ENCODE measurements at regions not wholly inside any gene's neighbourhood (a gene's known extent, or its start where the extent isn't known, plus 50 kb on each side); places are given as distances from the start of the nearest gene placed in this dataset.
"Not testable (repeated sequence)": the region's sequence is repeated elsewhere in the genome, so short reads cannot be mapped to it uniquely, and the experiment has no call there.

GRCh38 chr5:1576851-1577250, 53.1 kb upstream of the LPCAT1 start:
- not testable (repeated sequence) for H3K27ac ChIP-seq (ENCODE audit: low read depth, low read length); H3K4me3 ChIP-seq (ENCODE audit: low read depth in 1 of 5, low read length in 5 of 5); H3K27me3 ChIP-seq (ENCODE audit: control insufficient read depth in 5 of 5, insufficient read depth in 4 of 5, low read length in 5 of 5); H3K9ac ChIP-seq (ENCODE audit: low read length in 5 of 5); H3K9me3 ChIP-seq (ENCODE audit: control insufficient read depth in 5 of 5, low read length in 5 of 5); H3K4me1 ChIP-seq (ENCODE audit: control insufficient read depth in 5 of 5, insufficient read depth in 5 of 5, low read length in 5 of 5)
- H3K36me3 ChIP-seq (ENCODE audit: control insufficient read depth in 5 of 5, insufficient read depth in 5 of 5, low read length in 5 of 5): peaks cover 0 to 13% (median 7%) of the 10 kb centered on the region in 5 donors

- not testable (repeated sequence) for H3K4me1 ChIP-seq (ENCODE audit: control insufficient read depth in 5 of 5, insufficient read depth in 5 of 5, low read length in 5 of 5); H3K27ac ChIP-seq (ENCODE audit: low read depth, low read length); H3K9ac ChIP-seq (ENCODE audit: low read length in 5 of 5); H3K27me3 ChIP-seq (ENCODE audit: control insufficient read depth in 5 of 5, insufficient read depth in 4 of 5, low read length in 5 of 5); H3K9me3 ChIP-seq (ENCODE audit: control insufficient read depth in 5 of 5, low read length in 5 of 5); H3K4me3 ChIP-seq (ENCODE audit: low read depth in 1 of 5, low read length in 5 of 5)
- peaks cover 0 to 13% (median 7%) of the 10 kb centered on the region in 5 donors for H3K36me3 ChIP-seq (ENCODE audit: control insufficient read depth in 5 of 5, insufficient read depth in 5 of 5, low read length in 5 of 5)
Measured at GRCh38 chr5:1575991-1576714, 52.4 kb upstream of the LPCAT1 start.

GRCh38 chr5:1575491-1575890, 51.7 kb upstream of the LPCAT1 start:
- H3K4me3 ChIP-seq (ENCODE audit: low read depth in 1 of 5, low read length in 5 of 5); H3K27me3 ChIP-seq (ENCODE audit: control insufficient read depth in 5 of 5, insufficient read depth in 4 of 5, low read length in 5 of 5); H3K4me1 ChIP-seq (ENCODE audit: control insufficient read depth in 5 of 5, insufficient read depth in 5 of 5, low read length in 5 of 5); H3K27ac ChIP-seq (ENCODE audit: low read depth, low read length); H3K9ac ChIP-seq (ENCODE audit: low read length in 5 of 5); H3K9me3 ChIP-seq (ENCODE audit: control insufficient read depth in 5 of 5, low read length in 5 of 5): not testable (repeated sequence)
- peaks cover 0 to 13% (median 7%) of the 10 kb centered on the region in 5 donors for H3K36me3 ChIP-seq (ENCODE audit: control insufficient read depth in 5 of 5, insufficient read depth in 5 of 5, low read length in 5 of 5)

GRCh38 chr5:1574023-1574318, 50.2 kb upstream of the LPCAT1 start:
- H3K9me3 ChIP-seq (ENCODE audit: control insufficient read depth in 5 of 5, low read length in 5 of 5); H3K9ac ChIP-seq (ENCODE audit: low read length in 5 of 5); H3K27ac ChIP-seq (ENCODE audit: low read depth, low read length); H3K4me1 ChIP-seq (ENCODE audit: control insufficient read depth in 5 of 5, insufficient read depth in 5 of 5, low read length in 5 of 5); H3K27me3 ChIP-seq (ENCODE audit: control insufficient read depth in 5 of 5, insufficient read depth in 4 of 5, low read length in 5 of 5); H3K4me3 ChIP-seq (ENCODE audit: low read depth in 1 of 5, low read length in 5 of 5): not testable (repeated sequence)
- H3K36me3 ChIP-seq (ENCODE audit: control insufficient read depth in 5 of 5, insufficient read depth in 5 of 5, low read length in 5 of 5): peaks cover 0 to 11% (median 7%) of the 10 kb centered on the region in 5 donors

- H3K4me1 ChIP-seq (ENCODE audit: control insufficient read depth in 5 of 5, insufficient read depth in 5 of 5, low read length in 5 of 5); H3K9ac ChIP-seq (ENCODE audit: low read length in 5 of 5); H3K9me3 ChIP-seq (ENCODE audit: control insufficient read depth in 5 of 5, low read length in 5 of 5); H3K4me3 ChIP-seq (ENCODE audit: low read depth in 1 of 5, low read length in 5 of 5); H3K27me3 ChIP-seq (ENCODE audit: control insufficient read depth in 5 of 5, insufficient read depth in 4 of 5, low read length in 5 of 5); H3K27ac ChIP-seq (ENCODE audit: low read depth, low read length): not testable (repeated sequence)
- peaks cover 0 to 11% (median 7%) of the 10 kb centered on the region in 5 donors for H3K36me3 ChIP-seq (ENCODE audit: control insufficient read depth in 5 of 5, insufficient read depth in 5 of 5, low read length in 5 of 5)
Measured at GRCh38 chr5:1573217-1574022, 49.7 kb upstream of the LPCAT1 start.

Data from subcutaneous abdominal adipose tissue (tissue), 5 donors.